GM18519 (cell line): ENCODE measurements at regions not wholly inside any gene's neighbourhood (a gene's known extent, or its start where the extent isn't known, plus 50 kb on each side); places are given as distances from the start of the nearest gene placed in this dataset.

Experiments used
- ATAC-seq: cut with Tn5 transposase; IDR thresholded peaks from one replicate; pipeline ENCODE4 v1.9.1; 2021; ENCODE audit warnings: mild to moderate bottlenecking, moderate library complexity; ENCODE audit not compliant: unreplicated experiment, low FRiP score

DNA sequence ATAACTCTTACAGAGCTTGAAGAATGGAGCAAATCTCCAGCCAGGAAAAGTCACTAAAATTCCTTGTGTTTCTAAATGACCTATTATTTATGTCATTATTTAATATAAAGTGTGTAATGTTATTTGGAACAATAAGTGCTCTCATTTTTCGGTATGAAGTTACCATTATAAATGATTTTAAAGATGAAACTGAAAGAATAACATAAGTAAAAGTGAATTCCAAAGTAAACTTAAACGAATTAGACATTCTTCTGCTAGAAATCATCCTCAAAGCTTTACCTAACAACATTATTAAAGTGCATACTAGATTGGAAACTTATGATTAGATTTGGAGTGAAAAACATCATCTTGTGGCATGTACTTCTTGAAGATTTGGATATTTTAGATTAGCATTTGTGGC lies 897.2 kb upstream of the CDH2 start:
- ATAC-seq: no peak

DNA sequence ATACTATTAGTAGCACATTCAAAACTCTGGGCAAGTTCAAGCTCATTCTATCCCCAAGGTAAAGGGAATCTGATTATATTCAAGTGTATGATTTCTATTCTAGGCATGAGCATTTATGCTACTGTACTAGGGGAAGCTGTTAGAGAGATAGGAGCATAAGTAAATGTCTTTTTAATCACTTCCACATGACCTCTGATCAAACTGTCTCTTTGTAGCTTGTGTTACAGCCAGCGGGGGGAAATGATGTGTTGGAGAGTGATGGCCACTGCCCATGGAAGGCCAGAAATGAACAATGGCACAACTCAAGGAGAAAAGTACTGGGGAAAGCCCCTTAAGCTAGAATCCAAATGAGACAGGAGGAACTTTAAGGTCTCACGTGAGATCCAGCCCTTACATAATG lies 894.9 kb upstream of the CDH2 start:
- no peak for ATAC-seq

DNA sequence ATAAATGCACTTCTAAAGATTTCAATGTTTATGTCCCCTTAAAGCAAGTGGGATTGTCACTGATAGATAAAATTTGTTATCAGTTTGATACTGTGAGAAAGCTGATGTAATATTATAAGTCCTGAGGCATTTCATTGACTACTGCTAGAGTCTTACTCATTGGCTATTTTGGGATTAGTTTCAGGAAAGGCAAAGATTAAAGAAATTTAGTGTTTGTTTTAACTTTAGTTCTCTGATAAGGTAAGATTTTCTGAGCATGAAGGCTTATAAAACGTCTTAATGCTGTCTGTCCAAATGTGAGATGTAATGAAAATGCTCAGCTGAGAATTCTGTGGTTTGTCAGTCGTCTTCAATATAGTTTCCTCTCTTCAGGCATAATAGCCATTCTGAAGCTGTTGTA lies 886.4 kb upstream of the CDH2 start:
- ATAC-seq: no peak

DNA sequence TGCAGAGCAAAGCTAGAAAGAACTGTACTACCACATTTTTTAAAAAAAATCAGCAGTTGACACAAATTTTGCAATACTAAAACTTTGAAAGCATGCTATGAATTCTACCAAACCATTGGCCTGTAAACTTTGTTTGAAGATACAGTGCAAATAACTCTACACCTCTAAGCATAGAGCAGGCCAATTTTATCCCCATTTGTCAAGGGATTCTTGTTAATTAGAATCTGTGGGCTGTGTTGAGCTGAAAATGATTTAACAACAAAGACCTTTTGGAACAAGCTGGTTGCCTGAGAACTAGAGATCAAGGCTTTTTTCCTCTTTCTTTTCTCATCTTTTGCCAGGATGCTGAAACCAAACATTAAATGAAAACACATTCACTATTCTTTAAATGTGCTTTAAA lies 886.0 kb upstream of the CDH2 start:
- no peak for ATAC-seq

DNA sequence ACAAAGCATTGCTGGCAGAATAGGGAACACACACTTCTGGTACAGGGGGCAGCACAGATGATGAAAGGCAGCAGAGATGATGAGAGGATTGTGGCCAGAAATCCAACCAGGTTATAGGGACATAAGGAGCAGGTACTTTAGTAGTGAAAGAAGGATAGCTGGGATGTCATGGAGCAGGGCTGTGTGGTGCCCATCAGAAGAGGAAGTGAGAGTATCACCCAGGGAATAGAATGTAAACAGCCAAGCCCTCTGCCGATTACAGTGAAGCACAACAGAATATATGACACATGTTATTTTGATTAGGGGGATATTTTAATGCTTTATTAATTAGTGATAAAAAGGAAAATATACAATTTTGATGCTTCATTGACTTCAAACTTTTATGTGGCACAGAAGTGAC lies 883.4 kb upstream of the CDH2 start:
- ATAC-seq: no peak

DNA sequence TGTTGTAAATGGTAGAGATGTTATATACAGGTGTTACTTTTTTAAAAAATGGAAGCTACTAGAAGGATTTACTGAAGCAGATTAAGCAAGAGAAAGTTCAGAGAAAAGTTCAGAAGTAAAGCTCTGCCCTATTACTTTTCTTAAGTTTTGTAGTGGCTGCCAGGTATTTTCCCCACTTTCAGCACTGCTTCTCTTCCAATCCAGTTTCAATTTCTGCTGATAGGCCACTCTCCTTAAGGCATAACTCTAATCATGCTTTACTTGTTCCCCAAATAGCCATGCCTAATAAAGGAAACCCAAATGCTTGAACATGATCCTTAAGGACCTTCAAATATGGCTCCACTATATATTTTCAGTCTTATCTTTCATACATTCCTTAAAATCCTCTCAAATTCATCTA lies 880.8 kb upstream of the CDH2 start:
- no peak for ATAC-seq

DNA sequence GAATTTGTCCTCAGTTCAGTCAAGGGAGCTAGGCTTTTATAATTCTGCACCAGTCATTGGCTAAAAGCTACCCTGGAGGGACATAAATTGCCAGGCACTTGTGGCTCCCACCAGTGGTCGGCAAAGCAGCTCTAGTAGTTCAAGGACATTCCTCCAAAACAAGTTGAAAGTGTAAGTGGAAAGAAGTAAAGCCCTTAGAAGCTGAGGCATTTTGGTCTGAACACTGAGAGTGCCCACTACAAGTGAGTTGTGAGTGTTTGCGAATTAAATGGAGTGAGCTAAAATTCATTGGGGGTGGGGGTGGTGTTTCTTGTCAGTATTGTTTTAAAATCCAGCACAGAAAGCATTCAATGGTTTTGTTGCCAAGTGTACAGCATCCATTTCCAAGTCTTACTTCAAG lies 879.9 kb upstream of the CDH2 start:
- no peak for ATAC-seq

DNA sequence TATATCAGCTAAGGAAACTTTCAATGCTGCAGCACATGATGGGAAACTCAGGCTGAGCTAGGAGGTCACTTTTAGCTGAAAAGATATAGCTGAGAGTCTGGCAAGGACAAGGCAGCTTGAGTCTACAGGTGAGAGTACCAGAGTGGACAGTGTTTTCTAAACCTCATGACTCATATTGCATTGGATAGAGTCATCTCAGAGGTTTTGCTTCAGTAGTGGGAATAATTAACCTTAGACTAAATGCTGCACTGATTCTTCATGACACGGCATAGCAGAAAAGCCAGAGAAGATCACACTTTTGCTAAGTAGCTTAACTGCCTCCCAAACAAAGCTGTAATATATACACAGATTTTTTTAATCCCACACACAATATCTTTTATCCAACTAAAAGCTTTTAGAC lies 865.0 kb upstream of the CDH2 start:
- no peak for ATAC-seq

DNA sequence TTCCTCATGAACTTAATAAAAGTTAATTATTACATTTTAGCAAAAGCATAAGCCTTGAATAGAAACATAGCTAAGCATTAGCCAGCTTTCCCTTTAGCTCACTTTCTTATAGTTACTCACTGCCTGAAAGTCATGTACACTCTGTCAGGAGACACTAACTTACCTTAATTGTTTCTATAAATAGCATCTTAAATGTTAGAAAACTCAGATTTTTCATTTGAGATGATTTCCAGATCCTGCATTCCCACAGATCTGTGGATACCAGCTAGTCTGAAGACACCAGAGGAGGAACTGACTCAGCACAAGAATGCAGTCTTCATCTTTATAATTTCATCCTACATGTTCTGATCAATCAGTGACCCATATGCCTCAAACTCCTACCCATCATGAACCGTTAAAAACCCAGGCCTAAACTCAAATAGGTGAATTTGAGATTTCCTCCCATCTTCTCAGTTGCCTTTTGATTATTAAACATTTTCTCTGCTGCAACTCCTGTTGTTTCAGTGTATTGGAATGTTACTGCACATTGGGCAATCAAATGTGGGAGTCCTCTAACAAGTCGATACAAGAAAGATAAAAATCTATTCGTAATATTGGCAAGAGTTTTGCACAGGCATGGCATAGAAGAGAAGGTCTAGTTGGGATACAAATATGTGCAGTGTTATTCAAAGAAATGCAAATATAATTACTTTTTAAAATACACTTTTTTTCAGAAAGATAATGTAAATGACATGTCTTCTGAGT lies 857.4 kb upstream of the CDH2 start:
- no peak for ATAC-seq

DNA sequence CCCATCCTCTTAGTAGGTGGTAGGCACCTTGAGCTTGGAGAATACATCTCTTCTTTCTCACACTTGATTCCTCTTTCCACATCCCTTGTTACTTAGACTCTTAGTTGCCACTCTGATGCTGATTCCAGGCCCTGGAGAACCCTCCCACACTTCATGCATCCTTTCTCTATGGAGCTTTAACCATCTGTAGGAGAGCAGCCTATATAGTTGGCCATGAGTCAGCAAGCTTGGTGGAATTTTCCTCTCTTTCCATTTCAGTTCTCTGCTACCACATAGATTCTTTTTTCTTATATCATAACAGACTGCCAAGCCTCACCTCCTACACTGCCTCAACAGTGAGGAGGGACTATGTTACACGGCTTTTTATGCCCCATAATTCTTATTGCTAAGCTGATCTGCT lies 851.6 kb upstream of the CDH2 start:
- ATAC-seq: no peak

DNA sequence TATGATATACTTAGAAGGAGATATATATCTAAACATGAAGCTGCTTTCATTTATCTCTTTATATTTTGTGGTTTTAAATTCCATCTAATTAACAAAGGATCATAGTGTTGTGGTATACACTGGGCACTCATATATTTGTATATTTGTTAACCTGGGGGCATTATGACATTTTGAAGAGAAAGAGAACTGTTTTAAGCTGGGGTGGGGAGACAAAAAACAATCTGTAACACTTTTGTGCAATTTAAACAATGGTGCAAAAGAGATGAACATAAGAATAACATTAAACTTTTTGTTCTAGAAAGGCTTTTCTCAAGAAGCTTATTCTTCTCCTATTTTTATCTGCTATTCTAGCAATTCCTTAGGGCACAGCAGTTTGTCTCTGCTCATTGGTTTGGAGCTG lies 842.0 kb upstream of the CDH2 start:
- no peak for ATAC-seq

DNA sequence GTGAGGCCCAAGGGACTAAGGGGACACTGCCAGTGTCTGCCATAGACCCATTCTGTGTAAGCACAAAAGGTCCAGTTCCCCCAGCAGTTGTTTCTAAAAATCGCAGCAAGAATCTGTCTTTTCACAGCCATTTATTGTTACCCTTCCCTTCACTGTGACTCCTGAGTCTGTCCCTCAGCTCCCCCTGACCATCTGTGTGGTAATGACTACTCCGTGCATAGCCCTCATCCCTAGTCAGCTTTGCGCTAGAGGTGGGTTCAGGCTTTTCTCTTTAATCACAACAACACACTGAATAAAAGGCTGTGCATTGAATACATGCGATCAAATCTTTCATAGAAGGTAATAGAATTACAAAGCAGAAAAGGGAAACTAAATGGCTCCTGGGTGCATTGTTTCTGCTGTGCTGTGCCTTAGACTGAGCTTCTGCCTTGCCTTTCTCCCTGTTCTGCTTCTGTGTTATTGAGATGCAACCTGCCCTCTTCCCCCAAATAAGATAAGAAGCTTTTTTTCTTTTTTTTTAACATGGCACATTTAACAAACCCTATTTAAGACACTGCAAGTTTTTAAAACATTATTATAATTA lies 836.0 kb upstream of the CDH2 start:
- no peak for ATAC-seq

DNA sequence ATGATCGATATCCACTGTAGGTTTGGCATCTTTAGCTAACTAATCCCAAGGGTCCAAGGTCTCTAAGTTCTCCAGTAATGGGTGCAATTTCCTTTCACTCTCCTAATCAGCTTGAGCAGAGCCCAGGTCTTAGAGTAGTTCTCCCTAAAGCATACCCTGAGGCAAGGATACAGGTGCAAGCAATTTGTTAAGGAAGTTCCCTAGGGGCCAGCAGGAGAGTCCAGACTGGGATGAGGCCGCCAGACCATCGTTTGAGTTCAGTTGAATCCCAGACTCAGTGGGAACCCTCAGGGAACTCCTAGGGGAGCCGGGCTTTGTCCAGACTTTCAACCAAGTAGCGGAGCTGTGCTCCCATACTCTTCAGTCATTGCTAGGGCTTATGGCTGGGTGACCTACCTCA lies 835.4 kb upstream of the CDH2 start:
- no peak for ATAC-seq

DNA sequence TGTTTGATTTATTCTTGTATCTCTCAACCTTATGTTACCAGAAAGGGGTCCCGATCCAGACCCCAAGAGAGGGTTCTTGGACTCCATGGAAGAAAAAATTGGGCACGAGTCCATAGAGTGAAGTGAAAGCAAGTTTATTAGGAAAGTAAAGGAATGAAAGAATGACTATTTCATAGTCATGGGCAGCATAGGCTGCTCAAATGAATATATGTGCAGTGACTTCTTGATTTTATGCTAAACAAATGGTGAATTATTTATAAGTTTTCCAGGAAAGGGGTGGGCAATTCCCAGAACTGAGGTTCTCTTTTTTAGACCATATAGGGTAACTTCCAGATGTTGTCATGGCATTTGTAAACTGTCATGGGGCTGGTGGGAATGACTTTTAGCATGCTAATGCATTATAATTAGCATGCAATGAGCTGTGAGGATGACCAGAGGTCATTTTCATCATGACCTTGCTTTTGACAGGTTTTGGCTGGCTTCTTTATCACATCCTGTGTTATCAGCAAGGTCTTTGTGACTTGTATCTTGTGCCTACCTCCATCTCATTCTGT lies 832.4 kb upstream of the CDH2 start:
- ATAC-seq: no peak

DNA sequence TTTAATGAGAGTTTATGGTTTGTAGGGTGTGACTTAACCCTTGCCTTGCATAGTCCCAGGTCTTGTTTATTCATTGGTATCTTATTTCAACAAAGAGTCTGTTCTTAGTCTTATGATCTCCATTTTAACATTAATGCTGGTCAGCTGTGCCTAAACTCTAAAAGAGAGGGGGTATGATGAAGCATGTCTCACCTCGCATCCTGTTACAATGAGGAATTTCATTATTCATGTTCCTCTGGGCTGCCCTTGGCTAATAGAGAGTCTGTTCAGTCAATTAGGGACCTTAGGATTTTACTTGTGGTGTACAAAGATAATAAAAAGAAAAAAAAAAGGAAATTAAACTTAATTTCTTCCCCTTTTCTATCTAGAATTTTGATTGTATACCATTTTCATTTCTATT lies 831.9 kb upstream of the CDH2 start:
- no peak for ATAC-seq

DNA sequence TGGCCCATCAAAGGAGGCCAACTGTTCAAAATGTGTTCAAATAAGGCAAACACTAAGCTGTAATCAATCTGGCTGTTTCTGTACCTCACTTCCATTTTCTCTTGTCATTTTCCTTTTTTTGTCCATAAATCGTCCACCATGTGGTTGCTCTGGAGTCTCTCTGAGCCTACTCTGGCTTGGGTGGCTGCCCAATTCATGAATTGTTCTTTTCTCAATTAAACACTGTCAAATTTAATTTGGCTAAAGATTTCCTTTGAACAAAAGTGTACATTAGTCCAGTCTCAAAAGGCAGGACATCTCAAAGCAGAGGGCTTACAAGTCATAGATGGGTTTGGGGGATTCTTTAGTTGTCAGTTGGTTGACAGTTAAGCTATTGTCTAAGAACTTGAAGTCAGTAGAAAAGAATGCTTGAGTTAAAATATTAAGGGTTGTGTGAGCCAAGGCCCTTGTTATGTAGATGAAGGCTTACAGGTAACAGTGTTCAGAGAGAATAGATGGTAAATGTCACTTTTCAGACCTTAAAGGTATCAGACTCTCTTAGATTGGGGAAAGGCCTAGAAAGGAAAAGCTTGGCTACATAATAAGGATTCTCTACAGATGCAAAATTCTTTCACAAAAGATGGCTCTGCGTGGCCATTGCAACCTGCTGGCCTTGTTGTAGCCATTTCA lies 831.2 kb upstream of the CDH2 start:
- ATAC-seq: no peak

DNA sequence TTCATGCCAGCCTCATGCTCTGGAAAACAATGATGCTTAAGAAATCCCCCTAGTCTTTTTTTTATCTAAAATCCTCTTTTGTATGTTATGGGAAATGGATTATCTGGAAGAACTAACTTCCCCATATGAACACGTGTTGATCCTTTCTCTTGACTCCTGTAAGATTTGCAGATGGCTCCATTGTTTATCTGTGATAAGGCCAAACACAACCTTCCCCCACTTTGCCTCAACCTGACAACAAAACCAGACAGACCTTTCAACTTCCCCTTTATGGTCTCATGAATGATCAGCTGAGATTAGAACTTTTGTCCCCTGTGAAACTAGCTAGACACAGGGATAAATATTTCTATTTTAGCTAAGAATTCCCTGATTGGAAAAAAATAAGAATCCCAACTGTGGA lies 828.0 kb upstream of the CDH2 start:
- ATAC-seq: no peak

DNA sequence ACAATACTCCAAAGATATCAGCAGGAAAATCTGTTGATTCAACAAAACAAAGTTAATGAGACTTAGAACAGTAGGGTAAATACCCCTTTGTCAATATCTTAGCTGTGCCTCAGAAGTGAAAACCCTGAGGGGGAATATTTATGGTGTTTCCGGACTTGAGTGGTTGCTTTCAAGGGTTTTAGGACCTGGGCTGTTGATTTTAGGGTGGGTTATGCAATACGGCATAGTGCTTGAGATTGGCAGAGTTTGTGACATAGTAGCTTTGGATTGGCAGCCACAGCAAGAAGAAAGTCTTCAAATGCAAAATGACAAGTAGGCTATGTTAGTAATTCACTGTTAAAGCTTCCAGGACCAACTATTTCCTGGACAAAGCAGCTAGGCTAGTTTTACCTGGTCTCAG lies 826.3 kb upstream of the CDH2 start:
- no peak for ATAC-seq

DNA sequence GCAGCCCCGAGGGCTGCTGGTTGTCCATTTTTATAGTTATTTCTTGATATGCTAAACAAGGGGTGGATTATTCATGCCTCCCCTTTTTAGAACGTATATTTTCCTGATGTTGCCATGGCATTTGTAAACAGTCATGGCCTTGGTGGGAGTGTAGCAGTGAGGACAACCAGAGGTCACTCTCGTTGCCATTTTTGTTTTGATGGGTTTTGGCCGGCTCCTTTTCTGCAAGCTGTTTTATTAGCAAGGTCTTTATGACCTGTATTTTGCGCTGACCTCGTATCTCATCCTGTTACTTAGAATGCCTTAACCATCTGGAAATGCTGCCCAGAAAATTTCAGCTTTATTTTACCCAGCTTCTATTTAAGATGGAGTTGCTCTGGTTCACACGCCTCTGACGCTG lies 825.8 kb upstream of the CDH2 start:
- ATAC-seq: no peak

DNA sequence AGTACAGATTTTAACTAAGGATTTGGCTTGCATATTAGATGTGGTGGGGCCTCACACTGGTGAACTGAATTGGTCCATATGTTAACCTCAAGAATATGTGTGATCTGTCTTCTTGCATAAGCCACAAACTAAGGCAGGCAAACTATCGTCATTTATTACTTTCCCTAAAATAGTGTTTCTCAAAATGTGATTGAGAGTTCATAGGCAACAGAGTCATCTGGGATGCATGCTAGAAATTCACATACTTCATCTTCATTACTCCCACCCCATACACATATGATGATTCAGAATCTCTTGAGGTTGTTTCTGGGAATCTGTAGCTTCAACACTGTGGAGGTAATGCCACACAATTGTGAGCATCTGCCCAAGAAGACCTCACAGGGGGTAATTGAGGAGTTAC lies 822.8 kb upstream of the CDH2 start:
- ATAC-seq: no peak

DNA sequence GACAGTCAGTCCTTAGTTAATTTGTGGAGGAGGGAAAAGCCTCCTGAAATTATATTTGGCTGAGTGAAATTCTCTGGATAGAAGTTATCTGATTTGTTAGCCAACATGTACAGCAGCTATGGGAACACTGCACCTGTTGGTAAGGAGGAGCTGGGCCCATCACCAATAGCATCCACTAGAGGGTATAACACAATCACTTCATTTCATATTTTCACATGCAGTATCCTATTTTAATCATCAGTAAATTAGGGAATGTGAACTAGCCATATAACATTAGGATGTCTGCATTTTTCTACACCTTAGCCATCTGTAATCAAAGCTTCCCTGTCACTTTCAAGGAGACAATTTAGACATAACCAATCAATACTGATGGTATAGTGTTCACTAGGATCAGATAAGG lies 818.4 kb upstream of the CDH2 start:
- no peak for ATAC-seq

DNA sequence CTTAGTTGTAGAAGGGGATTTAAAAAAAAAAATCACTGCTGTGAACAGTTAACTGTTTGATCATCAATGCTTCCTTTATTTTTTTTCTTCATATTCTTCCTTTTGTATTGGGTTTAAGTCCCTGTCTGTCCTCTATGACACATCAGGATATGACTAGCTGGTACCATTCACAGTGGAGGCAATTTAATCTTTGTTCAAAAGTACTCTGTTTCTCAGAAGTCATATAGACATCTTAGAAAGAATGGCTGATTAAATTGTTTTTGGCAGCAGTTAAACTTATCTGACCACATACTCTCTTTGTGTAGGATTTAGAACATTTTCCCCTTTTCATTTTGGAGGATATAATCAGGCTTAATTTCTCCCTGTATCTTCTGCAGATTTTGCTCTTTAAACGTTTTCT lies 807.8 kb upstream of the CDH2 start:
- no peak for ATAC-seq
